SW480 (cell line): ENCODE measurements at regions not wholly inside any gene's neighbourhood (a gene's known extent, or its start where the extent isn't known, plus 50 kb on each side); places are given as distances from the start of the nearest gene placed in this dataset.
A peak's percentile ranks its signal among the peaks of the same experiment; 100 is the strongest.

Experiments
- DNase-seq: peaks from one replicate; pipeline ENCODE4 v3.0.0-alpha.2; 2016; ENCODE audit warnings: low spot score

DNA sequence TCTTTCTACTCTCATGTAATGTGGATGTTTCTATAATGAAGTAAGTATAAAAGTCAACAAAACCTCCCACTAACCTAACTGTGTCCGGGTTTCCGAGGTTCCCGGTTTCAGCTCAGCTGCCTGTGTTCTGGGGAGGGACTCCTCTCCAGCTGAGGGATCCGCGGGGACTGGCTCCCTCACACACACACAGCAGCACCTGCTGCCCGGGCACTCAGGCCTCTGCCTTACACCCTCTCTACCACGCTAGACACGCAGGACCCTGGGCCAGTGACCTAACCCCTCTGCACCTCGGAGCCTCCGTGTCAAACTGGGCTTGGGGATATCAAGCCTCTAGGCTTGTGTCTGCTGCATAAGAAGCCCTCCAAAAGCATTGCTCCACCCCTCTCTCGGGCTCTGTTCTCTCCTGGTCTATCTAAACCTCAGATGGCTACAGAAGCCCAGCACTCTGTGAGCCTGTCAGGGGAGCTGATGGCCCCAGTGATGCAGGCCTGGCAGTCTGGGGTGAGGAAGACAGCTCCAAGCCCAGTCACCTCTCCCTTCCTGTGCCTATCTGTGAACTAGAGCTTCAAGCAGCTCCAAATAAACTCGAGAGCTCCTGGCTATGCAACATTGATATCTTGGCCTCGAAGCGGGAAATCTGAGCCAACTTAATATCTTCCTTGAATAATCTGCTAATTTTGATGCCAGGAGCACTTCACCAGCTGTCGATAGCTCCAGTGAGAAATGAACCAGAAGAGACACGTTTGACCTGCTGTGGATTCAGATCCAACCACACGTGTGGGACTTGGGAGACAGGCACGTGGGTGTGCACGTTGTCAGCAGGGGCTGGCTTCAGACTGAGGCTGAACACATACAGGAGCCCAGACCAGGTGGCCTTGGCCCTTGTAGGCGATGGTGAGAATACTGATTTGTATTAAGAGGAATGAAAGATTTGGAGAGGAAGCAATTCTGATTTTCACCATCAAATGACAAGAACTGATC, 232.7 kb upstream of the B3GAT1 start:
- no peak for DNase-seq

GRCh38 chr11:134643115-134644012, 231.3 kb upstream of the B3GAT1 start:
- DNase-seq: no peak

- no peak for DNase-seq
Measured at GRCh38 chr11:134642206-134642605, 230.2 kb upstream of the B3GAT1 start.

- no peak for DNase-seq
Measured at GRCh38 chr11:134640971-134641968, 229.2 kb upstream of the B3GAT1 start.

DNA sequence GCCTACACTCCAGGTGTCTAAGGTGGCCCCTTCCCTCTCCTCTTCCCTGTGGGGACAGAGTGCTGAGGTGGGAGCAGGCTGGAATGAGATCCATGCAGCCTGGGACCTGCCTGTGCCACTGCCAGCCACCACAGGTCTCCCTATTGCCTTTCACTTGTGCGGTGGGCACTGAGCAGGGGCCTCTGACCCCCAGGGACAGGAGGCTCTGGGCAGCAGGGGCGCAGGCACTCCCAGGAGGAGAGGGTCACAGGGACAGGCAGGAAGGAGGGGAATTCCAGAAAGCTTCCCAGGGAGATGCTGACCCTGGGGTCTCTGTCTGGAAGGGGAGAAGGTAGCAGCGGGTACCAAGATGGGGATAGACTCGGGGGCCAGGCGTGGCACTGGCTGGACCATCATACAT, 228.5 kb upstream of the B3GAT1 start:
- DNase-seq: no peak

- peak; percentile 87 for DNase-seq
Measured at GRCh38 chr11:134639586-134640330, 227.7 kb upstream of the B3GAT1 start.

DNA sequence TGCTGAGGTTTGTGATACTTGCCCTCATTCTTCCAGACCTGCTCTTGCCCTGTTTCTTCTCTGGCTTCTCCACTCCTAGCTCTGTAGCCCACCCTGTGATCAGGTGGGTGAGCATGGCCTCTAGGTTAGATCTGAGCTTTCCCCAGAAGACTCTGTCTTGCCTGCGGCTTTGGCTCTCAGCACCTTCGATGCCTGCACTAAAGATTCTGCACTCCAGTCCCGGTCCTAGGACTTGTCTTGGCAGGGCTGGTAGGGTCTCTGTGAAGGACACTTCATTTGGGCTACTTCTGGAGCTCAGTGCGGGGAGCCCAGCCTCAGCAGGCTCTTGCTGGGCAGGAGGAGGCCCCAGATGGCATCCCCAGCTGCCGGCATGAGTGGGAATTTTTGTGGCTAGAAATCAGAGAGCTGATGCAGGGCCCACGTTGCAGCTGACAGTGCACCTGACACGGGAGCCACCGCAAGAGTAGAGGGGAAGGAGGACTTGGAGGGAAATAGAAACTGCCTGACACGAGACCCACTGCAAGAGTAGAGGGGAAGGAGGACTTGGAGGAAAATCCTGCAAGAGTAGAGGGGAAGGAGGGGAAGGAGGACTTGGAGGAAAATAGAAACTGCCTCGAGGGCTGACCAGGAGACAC, 226.9 kb upstream of the B3GAT1 start:
- DNase-seq: no peak

DNA sequence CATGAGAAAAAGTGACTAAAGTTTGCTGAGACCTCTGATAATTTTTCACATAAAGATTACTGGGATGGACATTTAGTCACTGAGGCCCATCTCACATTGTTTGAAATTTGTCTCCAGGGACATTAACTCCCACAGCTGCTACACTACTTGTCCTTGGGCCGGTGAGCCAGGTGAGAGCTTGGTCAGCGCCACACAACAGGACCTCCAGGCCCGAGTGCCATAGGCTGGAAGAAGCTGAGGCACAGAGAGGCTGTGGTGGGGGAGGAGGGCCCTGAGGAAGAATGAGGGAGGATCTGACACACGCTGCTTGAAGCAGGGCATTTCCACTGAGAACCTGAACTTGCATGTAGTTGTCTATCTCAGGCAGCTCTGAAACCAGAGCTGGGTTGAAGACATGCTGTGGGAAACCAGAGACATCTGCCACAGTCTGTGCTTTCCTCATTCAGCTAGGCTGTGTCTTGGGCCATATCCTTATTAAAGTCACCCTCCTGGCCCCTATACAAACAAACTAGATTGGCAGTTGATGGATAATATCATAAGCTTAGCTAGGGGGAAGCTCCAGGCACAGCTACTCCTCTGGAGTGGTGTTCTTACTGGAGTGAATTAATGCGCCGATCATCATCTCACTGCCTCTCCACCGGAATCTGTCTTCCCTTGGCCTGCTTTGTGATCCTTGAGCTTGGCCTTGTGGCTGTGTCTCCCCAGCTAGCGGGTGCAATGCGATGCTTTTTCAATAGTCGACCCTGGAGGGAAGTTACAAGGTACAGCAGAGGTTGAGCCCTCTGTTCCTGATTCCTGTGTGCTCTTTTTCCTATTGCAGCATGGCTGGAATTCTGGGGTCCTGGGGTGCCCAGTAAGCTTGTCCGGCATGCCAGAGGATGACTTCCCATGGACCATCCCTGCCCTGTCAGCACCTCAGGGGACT, 225.3 kb upstream of the B3GAT1 start:
- DNase-seq: no peak

DNA sequence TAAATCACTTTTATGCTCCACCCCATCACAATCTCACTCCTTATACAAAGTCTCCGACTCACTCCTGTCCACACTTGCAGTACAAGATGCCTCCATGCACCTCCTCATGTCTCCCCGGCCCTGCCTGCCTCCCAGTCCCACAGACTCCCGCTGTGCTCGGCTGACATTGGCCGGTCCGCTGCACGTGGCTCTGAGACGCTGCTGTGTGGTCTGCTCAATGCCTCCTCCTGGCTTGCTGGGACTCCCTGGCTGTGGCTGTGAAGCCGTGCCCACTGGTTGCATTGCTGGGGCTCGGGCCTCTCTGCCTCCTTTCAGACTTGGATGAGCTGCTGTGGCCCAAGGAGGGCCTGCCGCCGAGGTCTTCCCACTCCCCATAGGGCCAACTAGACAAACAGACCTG, 224.0 kb upstream of the B3GAT1 start:
- DNase-seq: no peak

GRCh38 chr11:134634897-134635831, 223.1 kb upstream of the B3GAT1 start:
- DNase-seq: peak; percentile 31

DNA sequence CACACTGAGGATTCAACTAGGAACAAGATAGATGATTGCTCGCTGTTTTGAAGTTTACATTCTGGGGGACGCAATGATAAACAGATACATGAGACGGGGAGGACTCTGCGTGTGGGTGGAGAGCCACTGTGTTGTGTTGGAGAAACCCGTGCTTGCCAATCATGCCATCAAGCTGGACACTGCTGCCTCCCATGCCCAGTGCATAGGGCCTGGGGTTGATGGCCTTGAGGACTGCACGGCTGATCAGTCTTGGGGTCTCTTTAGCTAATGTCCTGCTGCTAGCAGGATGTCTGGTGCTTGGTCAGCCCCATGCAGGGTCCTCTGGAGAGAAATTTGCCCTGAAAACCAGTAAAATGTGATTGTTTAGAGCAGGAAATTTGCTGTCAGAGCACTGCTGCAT, 221.2 kb upstream of the B3GAT1 start:
- DNase-seq: no peak

GRCh38 chr11:134632347-134633119, 220.5 kb upstream of the B3GAT1 start:
- DNase-seq: no peak

- DNase-seq: no peak
Measured at GRCh38 chr11:134630861-134631260, 218.8 kb upstream of the B3GAT1 start.

GRCh38 chr11:134628426-134628825, 216.4 kb upstream of the B3GAT1 start:
- no peak for DNase-seq

GRCh38 chr11:134626032-134626431, 214.0 kb upstream of the B3GAT1 start:
- no peak for DNase-seq

DNA sequence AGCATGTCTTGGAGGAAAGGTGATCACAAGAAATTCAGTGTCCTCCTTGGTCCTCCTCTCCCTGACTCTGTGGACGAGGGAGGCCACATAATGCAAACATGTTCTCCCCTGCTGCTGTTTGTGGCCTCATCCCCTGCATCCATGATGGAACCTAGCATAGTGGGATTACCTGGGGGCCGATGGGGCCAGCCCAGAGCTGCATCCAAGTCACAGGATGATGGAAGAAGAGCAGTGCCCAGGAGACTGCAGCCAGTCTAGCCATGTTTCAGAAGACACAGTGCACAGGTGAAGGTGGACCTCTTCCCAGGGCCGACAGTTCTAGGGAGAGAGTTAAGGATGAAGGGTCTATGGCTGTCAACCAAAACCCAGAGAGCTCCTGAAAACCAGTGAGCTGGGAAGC, 213.6 kb upstream of the B3GAT1 start:
- no peak for DNase-seq

GRCh38 chr11:134625151-134625550, 213.1 kb upstream of the B3GAT1 start:
- DNase-seq: no peak
